EL (cell line): ENCODE measurements at regions not wholly inside any gene's neighbourhood (a gene's known extent, or its start where the extent isn't known, plus 50 kb on each side); places are given as distances from the start of the nearest gene placed in this dataset.
A peak's percentile ranks its signal among the peaks of the same experiment; 100 is the strongest.

Experiments used
- DNase-seq: peaks from one replicate; pipeline ENCODE4 v3.0.0-alpha.2; 2016

DNA sequence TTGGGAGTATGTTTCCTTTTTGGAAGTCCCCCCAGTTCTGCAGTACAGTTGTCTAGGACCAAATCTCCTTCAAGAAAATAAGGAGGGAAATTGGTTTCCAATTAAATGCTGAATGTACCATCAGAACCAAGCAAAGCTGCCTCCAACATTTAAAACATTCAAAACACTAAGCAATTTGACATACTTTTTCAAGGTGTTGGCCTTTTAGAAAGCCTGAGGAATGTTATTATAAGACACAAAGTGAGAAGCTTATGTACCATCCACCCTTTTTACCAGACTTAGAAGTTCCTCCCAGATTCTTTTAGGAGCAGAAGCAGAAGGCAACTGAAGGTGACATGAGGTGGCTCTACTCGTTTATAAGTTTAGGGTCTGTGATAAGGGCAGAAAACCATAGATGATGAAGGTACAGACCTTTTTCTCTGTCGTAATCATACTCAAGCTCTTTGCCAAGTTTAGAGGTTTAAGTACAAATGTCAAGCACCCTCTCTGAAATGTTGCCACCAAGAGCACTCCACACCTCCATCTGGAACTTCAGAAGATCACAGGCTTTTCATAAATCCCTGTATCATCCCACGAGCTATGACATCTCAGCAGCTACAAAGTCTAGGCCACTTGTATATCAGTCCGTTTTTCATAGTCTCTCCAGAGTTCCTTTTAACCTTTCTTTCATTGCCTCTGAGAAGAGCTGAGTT is 282.5 kb upstream of the THBS1 start:
- DNase-seq: no peak

DNA sequence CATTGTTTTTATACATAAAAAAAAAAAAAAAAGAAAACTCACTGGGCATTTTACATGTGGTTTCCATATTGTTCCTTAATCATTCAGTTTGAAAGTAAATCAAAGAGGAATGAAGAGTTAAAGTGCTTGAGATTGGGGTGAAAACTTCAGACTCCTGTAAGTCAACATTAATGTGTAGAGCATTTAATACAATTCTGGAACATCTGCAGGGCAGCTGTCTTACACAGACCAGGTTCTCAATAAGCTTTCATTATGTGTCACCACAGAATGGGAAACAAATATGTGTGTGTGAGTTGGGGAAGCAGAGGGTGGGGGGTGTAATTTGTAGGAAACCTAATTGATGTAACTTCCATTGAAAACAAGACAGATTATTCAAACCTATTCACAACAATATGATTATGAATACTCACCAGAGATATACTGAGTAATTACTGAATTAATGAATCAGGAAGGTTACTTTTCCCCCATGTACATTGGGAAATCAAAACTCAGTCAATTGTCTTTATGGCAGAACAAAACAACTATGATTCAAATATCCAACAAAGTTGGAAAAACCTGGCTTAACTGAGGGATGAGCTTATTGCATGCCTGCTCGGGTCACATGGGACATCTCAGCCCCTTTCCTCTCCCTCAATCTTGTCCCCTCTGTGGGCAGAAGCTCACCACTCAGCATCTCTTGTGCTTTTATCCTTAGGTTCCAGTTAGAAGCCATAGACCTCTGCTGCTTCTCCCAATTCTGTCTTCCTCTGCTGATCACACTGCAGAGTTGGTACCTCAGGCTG is 281.2 kb upstream of the THBS1 start:
- peak; percentile 53 for DNase-seq

DNA sequence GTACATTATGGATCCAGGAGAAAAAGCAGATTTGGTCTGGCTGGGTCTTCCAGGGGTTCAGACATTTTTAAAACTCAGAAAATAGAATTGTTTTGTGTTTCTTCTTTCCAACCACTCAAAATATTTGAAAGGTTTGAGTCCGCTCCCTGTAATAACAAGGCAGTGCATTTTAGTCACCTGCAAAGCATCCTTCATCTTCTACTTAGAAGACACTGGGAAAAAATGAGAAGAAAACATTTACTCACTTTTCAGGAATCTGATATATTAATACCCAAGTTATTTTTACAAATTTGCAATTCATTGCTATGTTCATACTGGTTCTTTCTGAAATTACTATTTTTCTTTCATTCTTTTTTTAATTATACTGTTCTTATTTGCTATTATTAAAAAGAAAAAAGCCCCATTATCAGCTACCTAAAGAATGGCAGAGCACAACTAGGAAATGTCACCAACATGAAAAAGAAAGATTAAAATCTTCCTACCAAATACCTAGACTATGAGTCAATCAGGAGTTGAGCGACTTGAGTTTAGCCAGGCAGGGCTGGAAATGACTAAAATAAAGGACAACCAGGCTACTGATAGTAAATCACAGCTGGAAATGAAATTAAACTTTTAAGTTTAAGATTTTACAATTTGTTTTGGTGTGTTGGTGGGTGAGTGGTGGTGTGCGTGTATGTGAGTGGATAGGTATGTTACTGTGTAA is 280.3 kb upstream of the THBS1 start:
- peak; percentile 80 for DNase-seq

DNA sequence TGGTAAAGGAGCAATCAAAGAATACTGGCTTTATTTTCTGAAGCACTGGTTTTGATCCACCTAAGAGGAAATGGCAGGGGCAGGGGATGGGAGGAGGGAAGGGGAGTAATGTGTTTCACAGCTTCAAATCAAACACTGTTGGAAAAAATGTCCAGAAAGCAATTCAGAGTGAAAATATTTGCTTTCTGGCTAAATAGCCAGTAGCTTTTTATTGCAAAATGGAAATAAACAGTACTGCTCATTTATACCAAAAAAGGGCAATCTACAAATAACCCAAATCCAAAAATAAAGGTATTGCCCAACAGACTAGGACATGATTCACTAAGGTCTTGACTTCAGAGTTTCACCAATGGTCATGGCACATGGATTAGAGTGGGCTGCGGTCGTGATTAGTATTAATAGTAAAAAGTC is 279.3 kb upstream of the THBS1 start:
- peak; percentile 77 for DNase-seq

DNA sequence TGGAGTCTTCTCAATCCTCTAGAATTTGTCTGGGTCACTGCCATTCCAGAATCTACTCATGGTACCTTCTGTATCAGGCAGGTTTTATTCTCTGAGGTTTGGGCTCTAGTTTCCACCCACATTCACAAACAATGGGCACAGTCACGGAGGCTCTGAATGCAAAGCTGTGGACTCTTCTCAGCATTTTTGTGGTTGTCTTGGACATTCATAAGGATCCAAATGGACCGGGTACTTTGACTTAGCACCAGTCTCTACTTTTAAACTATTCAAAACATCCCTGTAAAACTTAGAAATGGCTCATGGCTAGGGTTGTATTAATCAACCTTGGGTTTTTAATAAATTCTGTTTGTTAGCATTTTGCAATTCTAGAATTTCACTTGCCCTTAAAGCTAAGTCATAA is 277.9 kb upstream of the THBS1 start:
- DNase-seq: no peak

DNA sequence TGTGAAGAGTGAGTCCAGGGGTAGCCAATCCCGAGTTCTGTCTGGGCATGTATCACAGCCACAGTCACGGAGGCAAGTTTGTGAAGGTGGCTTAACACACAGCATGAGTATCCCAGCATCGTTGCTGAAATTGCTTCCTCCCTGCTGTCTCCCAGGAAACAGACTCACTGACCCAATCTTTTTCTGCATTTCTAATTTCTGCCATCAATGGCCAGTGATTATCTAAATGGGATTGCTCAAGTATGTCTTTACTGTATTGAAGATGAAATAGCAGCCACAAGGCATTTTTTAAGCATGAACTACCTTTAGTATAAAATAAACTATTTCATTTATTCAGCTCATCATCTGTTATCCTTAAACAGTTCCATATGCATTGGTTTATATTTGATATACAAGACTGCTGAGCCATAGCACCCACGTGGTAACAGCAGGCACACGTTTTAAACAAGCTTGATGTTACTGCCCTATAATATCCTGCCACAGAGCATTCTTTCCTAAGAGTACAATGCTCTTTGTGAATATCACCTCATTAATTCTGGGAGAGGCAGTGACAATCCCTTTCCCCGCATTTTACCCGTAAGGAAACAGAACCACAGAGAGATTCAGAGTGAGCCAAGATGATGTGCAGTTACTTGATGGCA is 276.6 kb upstream of the THBS1 start:
- DNase-seq: peak; percentile 67

DNA sequence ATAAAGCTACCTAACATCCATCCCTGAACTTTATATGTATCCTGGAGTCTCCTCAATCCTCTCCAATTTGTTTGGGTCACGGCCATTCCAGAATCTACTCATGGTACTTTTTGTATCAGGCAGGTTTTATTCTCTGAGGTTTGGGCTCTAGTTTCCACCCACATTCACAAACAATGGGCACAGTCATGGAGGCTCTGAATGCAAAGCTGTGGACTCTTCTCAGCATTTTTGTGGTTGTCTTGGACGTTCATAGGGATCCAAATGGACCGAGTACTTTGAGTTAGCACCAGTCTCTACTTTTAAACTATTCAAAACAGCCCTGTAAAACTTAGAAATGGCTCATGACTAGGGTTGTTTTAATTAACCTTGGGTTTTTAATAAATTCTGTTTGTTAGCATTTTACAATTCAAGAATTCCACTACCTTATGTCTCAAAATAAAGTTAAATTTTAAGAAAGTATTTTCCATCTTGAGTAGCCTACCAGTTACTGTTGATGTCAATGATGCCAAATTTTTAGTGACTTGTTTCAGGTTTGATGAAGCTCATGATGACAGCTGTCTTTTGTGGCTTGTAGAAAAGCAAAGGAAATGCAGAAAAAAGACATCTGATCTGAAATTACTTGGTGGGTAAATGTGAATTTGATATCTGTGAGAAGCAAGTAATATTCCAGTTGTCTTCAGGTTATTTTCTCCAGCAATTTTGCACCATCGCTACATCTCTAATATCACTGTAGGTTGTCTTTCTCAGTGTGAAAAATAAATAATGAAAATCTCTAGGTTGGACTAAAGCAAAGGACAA is 275.7 kb upstream of the THBS1 start:
- DNase-seq: no peak

DNA sequence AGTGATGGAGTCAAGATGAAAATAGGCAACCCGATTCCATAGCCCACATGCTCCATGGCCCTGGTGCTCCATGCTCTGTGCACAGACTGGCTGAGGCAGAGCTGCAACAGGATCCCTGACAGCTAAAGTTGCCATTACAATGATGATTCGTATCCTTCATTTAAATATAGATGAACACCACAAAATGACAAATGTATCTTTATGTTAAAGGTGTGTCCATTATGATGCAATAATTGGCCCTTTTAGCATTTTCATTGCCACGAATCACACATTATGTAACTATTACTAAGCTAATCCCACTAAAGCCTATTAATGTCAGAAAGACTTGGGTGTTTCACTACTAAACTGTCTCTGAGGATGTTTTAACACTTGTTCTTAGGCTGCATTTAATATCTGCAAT is 270.2 kb upstream of the THBS1 start:
- DNase-seq: no peak

DNA sequence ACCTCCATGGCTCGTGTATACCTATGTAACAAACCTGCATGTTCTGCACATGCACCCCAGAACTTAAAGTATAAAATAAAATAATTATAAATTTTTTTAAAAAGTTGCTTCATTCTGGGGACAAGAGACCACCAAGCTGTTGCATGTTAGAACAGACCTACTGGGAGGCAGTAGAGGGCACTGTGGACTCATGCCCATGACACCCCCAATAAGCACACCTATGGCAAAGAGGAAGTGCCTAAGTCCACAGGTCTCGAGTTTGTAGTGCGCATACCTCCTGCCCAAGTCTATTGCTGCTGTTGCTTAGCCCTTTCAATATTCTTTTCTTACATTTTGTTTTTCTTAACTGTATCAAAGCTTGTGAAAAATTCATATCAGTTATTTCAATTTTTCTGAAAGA is 267.9 kb upstream of the THBS1 start:
- DNase-seq: no peak

DNA sequence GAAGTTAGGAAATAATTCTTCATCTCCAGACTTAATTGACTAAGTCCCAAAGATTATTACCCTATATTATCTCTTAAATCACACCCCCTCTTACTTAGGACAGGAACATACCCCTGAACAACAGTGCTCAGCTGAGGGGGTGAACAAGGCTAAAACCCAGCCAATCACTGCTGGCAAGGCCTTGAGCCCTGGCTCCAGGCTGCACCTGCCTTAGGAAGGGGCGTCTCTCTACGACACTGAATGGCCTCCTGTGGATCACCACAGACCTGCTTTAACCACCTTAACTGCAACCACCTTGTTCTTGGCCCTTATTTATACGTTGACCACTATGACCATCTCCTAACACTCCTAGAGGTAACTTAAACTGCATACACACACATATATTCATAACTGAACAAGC is 267.4 kb upstream of the THBS1 start:
- DNase-seq: no peak

DNA sequence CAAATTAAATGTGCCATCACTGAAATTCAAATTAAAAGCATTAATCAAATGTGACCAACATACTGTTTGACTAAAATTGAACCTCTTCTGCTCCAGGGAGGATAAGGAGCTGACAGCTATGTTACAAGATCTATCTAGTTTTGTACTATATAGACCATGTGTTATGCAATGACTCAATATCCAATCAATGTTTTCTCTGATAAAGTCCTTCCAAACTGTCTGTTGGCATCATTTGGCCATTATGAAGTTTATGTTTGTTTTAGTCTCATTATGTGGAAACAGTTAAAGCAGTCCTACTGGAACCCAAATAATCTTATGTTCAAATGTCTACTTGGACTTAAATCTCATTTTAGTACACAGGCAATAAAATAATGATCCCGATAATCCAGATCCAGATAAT is 267.0 kb upstream of the THBS1 start:
- DNase-seq: no peak

DNA sequence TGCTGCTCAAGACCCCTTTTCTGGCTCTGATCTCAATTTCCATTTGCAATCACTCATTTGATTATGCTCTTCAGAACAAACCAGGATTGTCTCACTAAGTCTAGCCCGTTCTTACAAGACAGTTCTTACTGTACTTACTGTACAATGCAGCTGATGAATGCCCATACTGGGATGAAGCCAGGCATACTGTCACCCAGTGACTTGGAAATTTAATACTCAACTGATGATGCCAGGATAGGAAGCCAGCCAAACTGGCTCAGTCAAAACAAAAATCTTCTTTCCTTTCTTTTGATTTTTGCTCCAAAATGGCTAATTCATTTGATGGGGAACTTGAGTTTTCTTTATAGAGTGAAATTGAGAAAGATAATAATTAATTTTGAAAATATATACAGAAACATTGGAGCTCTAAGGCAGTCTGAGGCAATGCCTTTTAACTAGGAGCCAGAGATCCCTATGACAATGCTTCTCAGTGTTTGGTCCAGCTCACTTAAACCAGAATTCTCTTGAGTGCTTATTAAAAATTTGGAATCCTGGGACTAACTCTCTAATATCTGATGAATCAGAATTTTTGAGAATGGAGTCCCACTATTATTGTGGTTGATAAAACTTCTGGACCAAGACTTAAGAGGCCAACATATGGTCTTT is 265.6 kb upstream of the THBS1 start:
- DNase-seq: no peak

DNA sequence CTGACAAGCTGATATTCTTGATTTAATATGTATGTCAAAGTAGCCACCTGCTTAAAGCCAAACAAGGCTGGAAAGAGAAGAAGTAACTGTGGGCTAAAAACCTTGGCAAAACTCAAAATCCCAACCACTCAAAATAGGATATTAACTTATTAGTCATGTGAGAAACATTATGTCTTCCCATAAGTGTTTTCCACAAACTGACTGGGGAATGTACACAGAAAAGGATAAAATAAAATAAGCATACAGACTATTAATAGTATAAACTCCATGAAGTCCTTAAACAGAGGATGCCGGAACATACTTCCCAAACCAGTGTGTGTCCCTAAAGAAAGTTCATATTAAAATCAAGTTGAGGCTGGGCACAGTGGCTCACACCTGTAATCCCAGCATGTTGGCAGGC is 263.7 kb upstream of the THBS1 start:
- no peak for DNase-seq

DNA sequence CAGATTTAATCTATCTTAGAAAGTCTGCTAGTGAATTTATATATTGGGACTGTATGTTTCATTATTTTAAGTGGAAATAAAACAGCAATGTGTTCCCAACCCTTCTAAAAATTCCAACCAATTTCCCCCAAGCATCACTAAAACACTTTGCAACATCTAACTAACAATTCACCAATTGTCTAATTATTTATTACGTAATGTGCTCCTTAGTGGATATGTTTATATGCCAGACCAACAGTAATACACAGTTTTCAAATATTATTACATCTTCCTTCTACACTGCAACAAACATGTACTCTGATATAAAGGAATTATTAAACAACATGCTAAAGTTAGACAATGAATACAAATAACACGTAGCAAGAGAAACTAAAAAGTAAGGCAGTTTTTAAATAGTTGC is 262.6 kb upstream of the THBS1 start:
- DNase-seq: no peak

DNA sequence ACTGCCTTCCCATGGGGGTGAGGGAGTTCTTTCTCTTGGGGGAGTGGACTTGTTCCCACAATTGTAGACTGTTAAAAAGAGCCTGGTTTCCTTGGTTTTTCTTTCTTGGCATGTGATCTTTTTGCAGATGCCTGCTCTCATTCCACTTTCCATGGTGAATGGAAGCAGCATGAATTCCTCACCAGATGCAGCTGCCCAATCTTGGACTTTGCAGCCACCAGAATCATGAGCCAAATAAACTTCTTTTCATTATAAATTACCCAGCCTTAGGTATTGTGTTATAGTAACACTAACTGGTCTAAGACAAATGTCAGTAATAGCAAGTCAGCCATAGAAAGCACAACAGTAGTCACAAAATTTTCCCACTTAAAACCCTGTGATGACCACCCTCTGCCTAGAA is 260.5 kb upstream of the THBS1 start:
- no peak for DNase-seq

DNA sequence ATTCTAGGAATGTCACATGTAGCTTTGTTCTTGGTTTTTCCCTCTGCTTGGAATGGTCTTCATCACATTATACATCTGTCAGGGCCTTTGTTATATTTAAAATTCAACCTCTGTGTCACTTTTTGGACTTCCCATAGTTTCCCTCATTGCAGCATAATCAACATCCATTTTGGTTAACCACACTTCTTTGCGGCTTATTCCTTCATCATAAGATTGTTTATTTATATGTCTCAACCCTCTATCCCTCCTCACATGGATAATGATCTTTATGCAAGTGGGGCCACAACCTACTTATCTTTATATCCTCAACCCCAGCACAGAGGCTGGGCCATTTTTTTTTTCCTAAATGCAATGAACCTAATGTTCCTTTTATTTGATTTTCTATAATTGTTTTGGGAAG is 260.0 kb upstream of the THBS1 start:
- peak; percentile 28 for DNase-seq

DNA sequence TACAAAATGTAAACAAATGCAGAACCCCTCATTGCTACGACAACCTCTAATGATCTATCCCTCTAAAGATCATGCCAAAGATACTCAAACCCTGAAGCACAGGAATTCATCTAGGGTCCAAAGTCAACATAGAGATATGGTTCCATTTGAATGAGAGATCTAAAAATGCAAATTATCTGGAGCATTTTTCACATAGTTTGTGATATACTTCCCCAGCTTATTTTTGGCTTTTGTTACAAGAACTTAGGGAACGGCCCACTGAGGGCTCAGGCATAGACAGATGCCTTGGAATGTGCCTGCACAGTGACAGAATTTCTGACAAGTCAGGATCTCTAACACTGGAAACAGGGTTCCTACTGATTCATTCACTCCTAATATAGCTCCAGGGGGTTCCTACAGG is 258.9 kb upstream of the THBS1 start:
- peak; percentile 66 for DNase-seq

DNA sequence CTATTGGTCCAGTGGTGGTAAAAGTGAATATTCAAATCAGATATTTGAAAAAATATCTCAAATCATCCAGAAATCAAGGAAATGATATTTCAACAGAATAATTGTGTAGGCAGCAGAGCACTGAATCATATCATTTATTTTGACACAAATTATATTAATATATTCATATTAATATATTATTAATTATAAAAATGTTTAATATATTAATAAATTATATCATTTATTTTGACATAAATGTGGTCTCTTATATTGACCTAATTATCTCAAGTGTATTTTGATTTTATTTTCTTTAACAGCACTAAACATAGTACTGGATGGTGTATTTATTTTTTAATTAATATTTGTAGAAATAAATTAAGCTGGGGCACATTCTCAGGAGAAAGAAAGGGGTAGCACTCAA is 257.7 kb upstream of the THBS1 start:
- no peak for DNase-seq

DNA sequence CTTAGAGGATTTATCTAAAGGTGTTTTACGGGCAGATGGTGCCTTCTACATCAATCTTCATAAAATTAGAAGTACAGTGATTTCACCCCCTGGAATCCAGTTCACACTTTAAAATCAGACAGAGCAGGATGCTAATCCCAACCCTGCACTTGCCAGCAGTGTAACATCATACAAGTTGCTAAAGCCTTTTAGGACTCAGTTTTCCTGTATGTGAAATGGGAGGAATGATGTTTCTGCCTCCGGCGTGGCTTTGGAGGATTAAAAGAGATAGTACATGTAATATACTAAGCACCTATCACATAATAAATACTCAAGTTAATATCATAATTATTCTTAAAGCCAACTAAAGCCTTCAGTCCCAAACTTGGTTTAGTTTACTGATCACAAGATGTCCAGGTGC is 257.2 kb upstream of the THBS1 start:
- DNase-seq: no peak

DNA sequence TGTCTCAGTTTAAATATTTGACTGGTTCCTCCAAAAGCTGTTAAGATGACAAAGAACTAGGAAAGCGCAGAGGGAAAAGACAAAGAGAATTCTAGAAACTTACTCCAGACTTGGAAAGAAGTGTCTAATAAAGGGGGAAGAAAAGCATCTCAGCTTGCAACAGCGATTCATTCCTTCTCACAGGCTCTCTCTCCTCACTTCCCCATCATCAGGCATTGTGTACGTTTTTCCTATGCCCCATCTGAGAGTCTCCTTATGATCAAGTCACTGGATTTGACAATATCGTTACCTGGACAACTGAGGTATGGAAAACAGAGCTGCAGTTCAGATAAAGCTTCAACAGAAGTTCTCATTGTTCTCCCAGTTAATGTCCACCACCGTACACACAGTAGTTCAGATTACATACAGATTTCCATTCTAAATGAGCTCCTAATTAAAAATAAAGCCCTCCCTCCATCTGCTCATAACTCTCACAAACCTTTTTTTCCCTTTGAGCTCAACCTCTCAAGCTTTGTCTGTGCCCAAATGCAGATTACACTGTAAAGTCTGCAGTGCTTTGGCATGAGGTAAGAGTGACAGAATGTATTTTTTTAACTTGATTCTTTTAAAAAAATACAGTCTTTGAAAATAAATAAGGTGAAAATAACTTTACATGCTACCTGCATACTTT is 254.4 kb upstream of the THBS1 start:
- DNase-seq: no peak

DNA sequence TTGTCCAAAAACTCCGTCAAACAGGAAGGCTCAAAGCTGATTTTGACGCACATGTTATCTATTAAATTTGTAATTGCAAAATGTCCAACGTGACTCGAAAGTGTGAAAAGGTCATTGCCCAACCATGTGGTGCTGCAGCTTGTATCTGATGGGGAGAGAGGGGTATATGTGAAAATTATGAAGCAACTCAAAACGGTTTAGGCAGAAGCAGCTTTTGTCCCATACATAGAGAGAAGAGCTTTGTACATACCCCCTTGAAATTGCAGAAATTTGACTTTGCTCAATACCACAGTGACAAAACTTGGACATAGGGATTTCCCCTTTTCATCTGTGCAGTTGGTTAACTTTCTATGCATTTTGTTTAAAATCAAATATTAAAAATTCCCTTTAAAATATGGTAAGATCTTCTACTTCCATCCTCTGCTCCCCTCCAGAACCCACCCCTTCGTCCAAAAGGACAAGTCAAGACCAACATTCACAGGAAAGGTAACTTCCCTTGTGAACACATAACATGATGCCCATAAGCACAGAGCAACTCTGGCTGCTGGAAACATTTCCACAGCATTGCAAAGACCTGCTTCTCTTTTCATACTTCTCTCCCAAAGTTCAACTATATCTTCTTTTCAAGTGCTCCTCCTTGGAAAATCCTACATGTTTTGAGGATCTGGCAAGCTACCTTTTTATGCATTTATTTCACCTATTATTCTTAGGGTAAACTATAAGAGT is 253.7 kb upstream of the THBS1 start:
- DNase-seq: no peak
